IPS-20b (cell line): ENCODE measurements at regions not wholly inside any gene's neighbourhood (a gene's known extent, or its start where the extent isn't known, plus 50 kb on each side); places are given as distances from the start of the nearest gene placed in this dataset.

Experiments
- H3K27ac ChIP-seq: one replicate; pipeline ENCODE4 v1.5.1; 2013; ENCODE audit warnings: low read length
- H3K27me3 ChIP-seq: 2 replicates; pipeline ENCODE4 v1.6.1; 2013; ENCODE audit warnings: mild to moderate bottlenecking, low read length, inconsistent platforms; ENCODE audit not compliant: insufficient read depth
- H3K36me3 ChIP-seq: 2 replicates; pipeline ENCODE4 v1.6.1; 2013; ENCODE audit warnings: low read depth, mild to moderate bottlenecking, inconsistent platforms, low read length, moderate library complexity; ENCODE audit not compliant: insufficient read depth
- H3K4me1 ChIP-seq: 2 replicates; pipeline ENCODE4 v1.6.1; 2013; ENCODE audit warnings: mild to moderate bottlenecking, control low read depth, inconsistent platforms, low read length, moderate library complexity; ENCODE audit not compliant: insufficient read depth
- H3K4me3 ChIP-seq: 2 replicates; pipeline ENCODE4 v1.5.1; 2013; ENCODE audit warnings: mild to moderate bottlenecking, low read length, inconsistent platforms
- H3K9ac ChIP-seq: 2 replicates; pipeline ENCODE4 v1.6.1; 2013; ENCODE audit warnings: low read depth, mild to moderate bottlenecking, inconsistent platforms, low read length, moderate library complexity
- H3K9me3 ChIP-seq: 2 replicates; pipeline ENCODE4 v1.6.1; 2013; ENCODE audit warnings: mild to moderate bottlenecking, low read depth, low read length, inconsistent platforms; ENCODE audit not compliant: insufficient read depth

DNA sequence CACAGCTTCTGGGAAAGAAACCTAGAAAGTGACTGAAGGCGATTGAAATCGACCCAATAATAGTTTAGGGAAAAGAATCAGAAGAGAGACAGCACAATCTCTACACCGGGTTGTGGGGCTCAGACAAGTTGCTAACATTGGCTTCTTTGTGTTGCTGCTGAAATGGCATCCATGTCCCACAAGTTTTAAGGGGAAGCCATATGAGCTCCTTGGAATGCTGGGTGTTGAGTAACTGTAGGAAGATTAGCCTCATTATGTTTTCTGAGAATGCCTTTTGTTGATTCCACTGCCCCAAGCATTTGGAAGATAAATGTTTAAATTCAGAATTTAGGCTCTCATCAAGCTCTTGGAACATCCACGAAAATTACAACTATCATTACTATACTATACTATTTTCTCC, 73.4 kb upstream of the NEUROD1 start:
- H3K9me3 ChIP-seq = no peaks in the 10 kb centered on the region
- H3K36me3 ChIP-seq = no peaks in the 10 kb centered on the region
- H3K4me1 ChIP-seq = 0 out of 2 replicates have a peak, but pooled peaks cover 8% of the 10 kb centered on the region
- no peaks in the 10 kb centered on the region for H3K27me3 ChIP-seq
- H3K4me3 ChIP-seq = no peak overlapping the region
- H3K27ac ChIP-seq = no peak overlapping the region
- no peak overlapping the region for H3K9ac ChIP-seq

DNA sequence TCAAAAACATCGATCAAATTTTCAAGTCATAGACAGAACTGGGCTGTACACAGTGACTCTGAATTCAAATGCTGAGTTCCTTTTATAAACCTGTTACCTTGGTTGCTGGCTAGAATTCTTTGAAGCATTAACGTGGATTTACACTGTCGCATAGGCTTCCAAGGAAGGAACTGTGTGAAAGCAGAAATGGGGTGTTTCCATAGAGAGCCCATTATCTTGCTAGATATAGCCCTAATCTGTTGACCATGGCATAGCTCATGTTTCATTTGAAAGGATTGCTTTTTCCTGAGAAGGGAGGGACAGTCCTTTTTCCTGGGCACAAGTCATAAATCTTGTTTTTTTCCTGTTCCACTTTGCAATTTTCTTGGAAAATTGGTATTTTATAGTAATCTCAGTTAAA, 73.8 kb upstream of the NEUROD1 start:
- Histone ChIP-seq H3K27ac (no peak overlapping the region), H3K4me1 (0 out of 2 replicates have a peak, but pooled peaks cover 8% of the 10 kb centered on the region), H3K9me3 (no peaks in the 10 kb centered on the region), H3K27me3 (no peaks in the 10 kb centered on the region), H3K36me3 (no peaks in the 10 kb centered on the region), H3K4me3 (no peak overlapping the region), H3K9ac (no peak overlapping the region)

GRCh38 chr2:181755181-181755580, 74.9 kb upstream of the NEUROD1 start:
- Histone ChIP-seq H3K4me1 (0 out of 2 replicates have a peak, but pooled peaks cover 8% of the 10 kb centered on the region), H3K9ac (no peak overlapping the region), H3K36me3 (no peaks in the 10 kb centered on the region), H3K4me3 (no peak overlapping the region), H3K27ac (no peak overlapping the region), H3K9me3 (no peaks in the 10 kb centered on the region), H3K27me3 (no peaks in the 10 kb centered on the region)

- H3K9ac ChIP-seq = no peak overlapping the region
- no peak overlapping the region for H3K27ac ChIP-seq
- H3K9me3 ChIP-seq = no peaks in the 10 kb centered on the region
- no peaks in the 10 kb centered on the region for H3K36me3 ChIP-seq
- no peaks in the 10 kb centered on the region for H3K4me1 ChIP-seq
- no peaks in the 10 kb centered on the region for H3K27me3 ChIP-seq
- no peak overlapping the region for H3K4me3 ChIP-seq
Measured at GRCh38 chr2:181760521-181760920, 80.2 kb upstream of the NEUROD1 start.

GRCh38 chr2:181761175-181761574, 80.9 kb upstream of the NEUROD1 start:
- no peaks in the 10 kb centered on the region for H3K27me3 ChIP-seq

GRCh38 chr2:181762000-181762399, 81.7 kb upstream of the NEUROD1 start:
- no peaks in the 10 kb centered on the region for H3K27me3 ChIP-seq
- H3K36me3 ChIP-seq = no peaks in the 10 kb centered on the region
- H3K27ac ChIP-seq = no peak overlapping the region
- H3K9me3 ChIP-seq = no peaks in the 10 kb centered on the region
- no peak overlapping the region for H3K9ac ChIP-seq
- no peak overlapping the region for H3K4me3 ChIP-seq
- H3K4me1 ChIP-seq = no peaks in the 10 kb centered on the region

More at GRCh38 chr2:181761175-181761574, 80.9 kb upstream of the NEUROD1 start:
- Histone ChIP-seq H3K9me3 (no peaks in the 10 kb centered on the region), H3K4me3 (no peak overlapping the region), H3K4me1 (no peaks in the 10 kb centered on the region), H3K27ac (no peak overlapping the region), H3K36me3 (no peaks in the 10 kb centered on the region), H3K9ac (no peak overlapping the region)

- H3K4me1 ChIP-seq = no peaks in the 10 kb centered on the region
- H3K36me3 ChIP-seq = no peaks in the 10 kb centered on the region
- no peaks in the 10 kb centered on the region for H3K27me3 ChIP-seq
- H3K9me3 ChIP-seq = no peaks in the 10 kb centered on the region
- H3K9ac ChIP-seq = no peak overlapping the region
- H3K4me3 ChIP-seq = no peak overlapping the region
- no peak overlapping the region for H3K27ac ChIP-seq
Measured at GRCh38 chr2:181762848-181763247, 82.5 kb upstream of the NEUROD1 start.

DNA sequence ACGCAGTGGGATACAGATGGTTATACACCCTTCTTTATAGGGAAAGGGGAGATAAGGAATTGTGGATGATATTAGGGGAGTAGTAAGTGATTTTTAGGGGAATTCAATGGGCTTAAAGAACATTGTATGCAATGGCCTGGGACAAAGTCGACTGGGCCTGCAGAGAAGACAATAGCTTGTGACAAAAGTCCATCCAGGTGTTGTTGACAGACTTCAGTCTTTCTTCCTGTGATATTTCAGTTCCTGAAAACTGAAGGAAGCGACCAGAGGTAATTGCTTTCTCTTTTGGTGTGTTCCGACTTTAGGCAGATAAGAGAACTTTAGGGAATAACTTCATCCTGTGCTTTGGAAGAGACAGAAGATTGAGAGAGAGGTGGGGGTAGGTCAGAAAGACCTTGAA, 83.1 kb upstream of the NEUROD1 start:
- no peak overlapping the region for H3K4me3 ChIP-seq
- H3K4me1 ChIP-seq = no peaks in the 10 kb centered on the region
- H3K36me3 ChIP-seq = no peaks in the 10 kb centered on the region
- H3K27me3 ChIP-seq = no peaks in the 10 kb centered on the region
- no peaks in the 10 kb centered on the region for H3K9me3 ChIP-seq
- H3K27ac ChIP-seq = no peak overlapping the region
- no peak overlapping the region for H3K9ac ChIP-seq

DNA sequence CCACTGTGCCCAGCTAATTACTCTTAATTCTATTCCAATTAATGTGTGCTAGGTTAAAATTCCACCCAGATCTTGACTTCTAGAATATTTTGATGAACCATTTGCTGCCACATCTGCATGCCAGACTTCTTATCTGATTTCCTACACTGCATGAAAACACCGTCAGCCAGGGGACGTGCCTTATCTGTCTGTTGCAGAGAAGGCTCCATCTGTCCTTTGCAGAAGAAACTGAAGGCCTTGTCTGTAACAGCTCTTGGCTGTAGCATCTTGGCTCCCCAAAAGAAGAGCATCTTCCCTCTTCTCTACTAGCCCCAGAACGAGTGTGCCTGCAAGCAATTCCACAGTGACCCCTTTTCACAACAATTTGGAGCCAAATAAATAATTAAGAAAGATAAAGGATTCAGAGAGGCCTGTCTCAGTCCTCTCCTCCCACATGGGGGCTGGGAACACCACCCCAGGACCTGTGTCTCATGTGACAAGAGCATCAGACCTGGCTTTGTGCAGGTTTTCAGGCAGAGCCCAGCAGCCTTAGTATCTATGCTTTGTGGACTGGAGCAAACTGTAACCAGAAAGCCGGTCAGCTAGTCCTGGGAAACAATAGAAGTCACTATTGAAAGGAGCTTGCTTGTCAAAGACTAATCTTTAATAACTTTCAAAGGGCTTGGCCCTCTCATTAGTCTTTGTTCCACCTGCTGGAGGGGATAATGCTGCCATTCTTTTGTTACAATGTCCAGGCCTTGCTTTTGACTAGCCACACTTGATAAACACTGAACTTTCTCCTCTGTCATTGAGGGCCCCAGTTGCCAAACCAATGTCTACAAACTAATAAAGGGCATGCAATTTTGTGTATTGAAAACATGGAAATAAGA, 84.0 kb upstream of the NEUROD1 start:
- Histone ChIP-seq H3K36me3 (no peaks in the 10 kb centered on the region), H3K4me3 (no peak overlapping the region), H3K4me1 (no peaks in the 10 kb centered on the region), H3K9me3 (no peaks in the 10 kb centered on the region), H3K27ac (no peak overlapping the region), H3K9ac (no peak overlapping the region), H3K27me3 (no peaks in the 10 kb centered on the region)

- Histone ChIP-seq H3K36me3 (no peaks in the 10 kb centered on the region), H3K27me3 (no peaks in the 10 kb centered on the region), H3K4me1 (no peaks in the 10 kb centered on the region), H3K4me3 (no peak overlapping the region), H3K27ac (no peak overlapping the region), H3K9me3 (no peaks in the 10 kb centered on the region), H3K9ac (no peak overlapping the region)
Measured at GRCh38 chr2:181766129-181766528, 85.8 kb upstream of the NEUROD1 start.

DNA sequence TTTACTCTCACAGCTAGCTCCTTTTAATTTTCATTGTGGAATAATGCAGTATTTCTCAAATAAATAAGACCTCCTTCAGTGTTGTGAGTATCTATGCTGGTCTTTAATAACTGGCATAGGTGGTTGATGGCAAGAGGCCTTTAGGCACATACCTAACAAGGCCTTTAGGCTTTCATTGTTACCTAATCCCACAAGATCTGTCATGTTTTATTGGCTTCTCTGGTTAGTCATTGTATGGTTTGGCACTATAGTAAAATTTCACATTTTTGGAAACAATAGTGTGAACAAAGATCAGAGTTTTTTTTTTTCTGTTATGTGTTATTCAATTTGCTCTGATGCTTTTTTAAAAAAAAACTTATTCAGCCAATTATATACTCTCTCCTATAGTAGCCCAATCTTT, 89.8 kb upstream of the NEUROD1 start:
- Histone ChIP-seq H3K9me3 (no peaks in the 10 kb centered on the region), H3K27ac (no peak overlapping the region), H3K27me3 (no peaks in the 10 kb centered on the region), H3K36me3 (no peaks in the 10 kb centered on the region), H3K4me1 (no peaks in the 10 kb centered on the region), H3K9ac (no peak overlapping the region), H3K4me3 (no peak overlapping the region)

GRCh38 chr2:181771356-181771755, 91.0 kb upstream of the NEUROD1 start:
- Histone ChIP-seq H3K4me3 (no peak overlapping the region), H3K4me1 (no peaks in the 10 kb centered on the region), H3K27me3 (no peaks in the 10 kb centered on the region), H3K9ac (no peak overlapping the region), H3K27ac (no peak overlapping the region), H3K9me3 (no peaks in the 10 kb centered on the region), H3K36me3 (no peaks in the 10 kb centered on the region)
